WTC11 (cell line): ENCODE measurements at regions not wholly inside any gene's neighbourhood (a gene's known extent, or its start where the extent isn't known, plus 50 kb on each side); places are given as distances from the start of the nearest gene placed in this dataset.

Experiments
- ATAC-seq: fragments of 200-7000 bp; cut with Tn5 transposase; 2 replicates; pipeline ENCODE4 v1.10.0; 2021; ENCODE audit warnings: mild to moderate bottlenecking, moderate library complexity
- CTCF ChIA-PET: fragments of 300-600 bp; sonication (Branson Sonifier 250); formaldehyde crosslinking; loops from one replicate; lab custom pipeline; 2021; ENCODE audit warnings: antibody characterized with exemption; lab: Charles Lee
- POLR2A ChIA-PET: fragments of 350-600 bp; sonication (Branson Sonifier 250); formaldehyde crosslinking; loops from one replicate; lab custom pipeline; 2021; ENCODE audit warnings: antibody characterized with exemption; lab: Charles Lee
- DNase-seq: peaks from one replicate; pipeline ENCODE4 v3.0.0; 2021; ENCODE audit warnings: low spot score
- H3K27ac Mint-ChIP-seq: 2 replicates; pipeline ENCODE4 v1.8.0; 2021; ENCODE audit warnings: mixed read lengths
- H3K27me3 Mint-ChIP-seq: 2 replicates; pipeline ENCODE4 v1.8.0; 2021; ENCODE audit warnings: low read depth, mild to moderate bottlenecking, moderate library complexity, mixed read lengths
- H3K36me3 Mint-ChIP-seq: 2 replicates; pipeline ENCODE4 v1.8.0; 2021; ENCODE audit warnings: mixed read lengths
- H3K4me1 Mint-ChIP-seq: 2 replicates; pipeline ENCODE4 v1.8.0; 2022; ENCODE audit warnings: mixed read lengths
- H3K4me3 Mint-ChIP-seq: 2 replicates; pipeline ENCODE4 v1.8.0; 2021; ENCODE audit warnings: mild to moderate bottlenecking, moderate library complexity, mixed read lengths
- H3K9me3 Mint-ChIP-seq: 2 replicates; pipeline ENCODE4 v1.8.0; 2021; ENCODE audit warnings: mixed read lengths
- ATF1 ChIP-seq: sonication (generic); formaldehyde crosslinking; IDR thresholded peaks from 2 replicates; pipeline ENCODE4 v1.8.1; 2023; ENCODE audit warnings: mild to moderate bottlenecking, moderate library complexity, missing genetic modification reagents
- CBFB ChIP-seq: sonication (generic); formaldehyde crosslinking; IDR thresholded peaks from 2 replicates; pipeline ENCODE4 v1.8.1; 2022; ENCODE audit warnings: mild to moderate bottlenecking, low read depth, missing genetic modification reagents
- EMX1 ChIP-seq: fragments of 250-450 bp; sonication (Bioruptor Pico); IDR thresholded peaks from 2 replicates; pipeline ENCODE4 v1.8.0; 2021; ENCODE audit warnings: mild to moderate bottlenecking
- JAZF1 ChIP-seq: fragments of 250-450 bp; sonication (Bioruptor Pico); IDR thresholded peaks from 2 replicates; pipeline ENCODE4 v1.9.0; 2021; ENCODE audit warnings: moderate library complexity, mild to moderate bottlenecking, inconsistent platforms
- MAX ChIP-seq: sonication (generic); formaldehyde crosslinking; IDR thresholded peaks from 2 replicates; pipeline ENCODE4 v1.8.0; 2022; ENCODE audit warnings: mild to moderate bottlenecking, missing genetic modification reagents
- MLX ChIP-seq: sonication (generic); formaldehyde crosslinking; IDR thresholded peaks from 2 replicates; pipeline ENCODE4 v1.8.1; 2023; ENCODE audit warnings: mild to moderate bottlenecking, missing genetic modification reagents, moderate library complexity
- MYBL2 ChIP-seq: sonication (generic); formaldehyde crosslinking; IDR thresholded peaks from 2 replicates; pipeline ENCODE4 v1.8.1; 2023; ENCODE audit warnings: mild to moderate bottlenecking, moderate library complexity, missing genetic modification reagents
- NFATC4 ChIP-seq: fragments of 250-450 bp; sonication (Bioruptor Pico); IDR thresholded peaks from 2 replicates; pipeline ENCODE4 v1.9.0; 2021; ENCODE audit warnings: mild to moderate bottlenecking
- NFYB ChIP-seq: sonication (generic); formaldehyde crosslinking; conservative IDR thresholded peaks from 2 replicates; pipeline ENCODE4 v1.8.0; 2022; ENCODE audit warnings: low read depth, missing genetic modification reagents
- NR1H2 ChIP-seq: sonication (generic); formaldehyde crosslinking; IDR thresholded peaks from 2 replicates; pipeline ENCODE4 v1.9.0; 2021; ENCODE audit warnings: mild to moderate bottlenecking, moderate library complexity, missing genetic modification reagents
- RELA ChIP-seq: sonication (generic); formaldehyde crosslinking; IDR thresholded peaks from 2 replicates; pipeline ENCODE4 v1.8.1; 2022; ENCODE audit warnings: missing genetic modification reagents, mild to moderate bottlenecking, borderline replicate concordance
- TEAD4 ChIP-seq: sonication (generic); formaldehyde crosslinking; IDR thresholded peaks from 2 replicates; pipeline ENCODE4 v1.8.0; 2022; ENCODE audit warnings: mild to moderate bottlenecking, missing genetic modification reagents
- ZNF138 ChIP-seq: sonication (generic); formaldehyde crosslinking; conservative IDR thresholded peaks from 2 replicates; pipeline ENCODE4 v1.8.1; 2022; ENCODE audit warnings: mild to moderate bottlenecking, moderate library complexity, missing genetic modification reagents
- ZNF396 ChIP-seq: fragments of 250-450 bp; sonication (Bioruptor Pico); IDR thresholded peaks from 2 replicates; pipeline ENCODE4 v1.8.0; 2021; ENCODE audit warnings: mild to moderate bottlenecking, moderate library complexity, borderline replicate concordance
- ZNF512 ChIP-seq: sonication (generic); formaldehyde crosslinking; IDR thresholded peaks from 2 replicates; pipeline ENCODE4 v1.8.1; 2022; ENCODE audit warnings: missing genetic modification reagents, borderline replicate concordance
- TF ChIP-seq, protein P1 (sequence below): sonication (generic); formaldehyde crosslinking; IDR thresholded peaks from 2 replicates; pipeline ENCODE4 v1.8.1; 2022; ENCODE audit warnings: mild to moderate bottlenecking, moderate library complexity, missing genetic modification reagents
- TF ChIP-seq, protein P2 (sequence below): fragments of 200-600 bp; IDR thresholded peaks from 2 replicates; pipeline ENCODE4 v1.8.0; 2022; ENCODE audit warnings: antibody characterized with exemption
- TF ChIP-seq, protein P3 (sequence below): sonication (generic); formaldehyde crosslinking; IDR thresholded peaks from 2 replicates; pipeline ENCODE4 v1.8.1; 2023; ENCODE audit warnings: mild to moderate bottlenecking, missing genetic modification reagents, moderate library complexity
- TF ChIP-seq, protein P4 (sequence below): sonication (generic); formaldehyde crosslinking; IDR thresholded peaks from 2 replicates; pipeline ENCODE4 v1.8.1; 2023; ENCODE audit warnings: mild to moderate bottlenecking, missing genetic modification reagents

DNA sequence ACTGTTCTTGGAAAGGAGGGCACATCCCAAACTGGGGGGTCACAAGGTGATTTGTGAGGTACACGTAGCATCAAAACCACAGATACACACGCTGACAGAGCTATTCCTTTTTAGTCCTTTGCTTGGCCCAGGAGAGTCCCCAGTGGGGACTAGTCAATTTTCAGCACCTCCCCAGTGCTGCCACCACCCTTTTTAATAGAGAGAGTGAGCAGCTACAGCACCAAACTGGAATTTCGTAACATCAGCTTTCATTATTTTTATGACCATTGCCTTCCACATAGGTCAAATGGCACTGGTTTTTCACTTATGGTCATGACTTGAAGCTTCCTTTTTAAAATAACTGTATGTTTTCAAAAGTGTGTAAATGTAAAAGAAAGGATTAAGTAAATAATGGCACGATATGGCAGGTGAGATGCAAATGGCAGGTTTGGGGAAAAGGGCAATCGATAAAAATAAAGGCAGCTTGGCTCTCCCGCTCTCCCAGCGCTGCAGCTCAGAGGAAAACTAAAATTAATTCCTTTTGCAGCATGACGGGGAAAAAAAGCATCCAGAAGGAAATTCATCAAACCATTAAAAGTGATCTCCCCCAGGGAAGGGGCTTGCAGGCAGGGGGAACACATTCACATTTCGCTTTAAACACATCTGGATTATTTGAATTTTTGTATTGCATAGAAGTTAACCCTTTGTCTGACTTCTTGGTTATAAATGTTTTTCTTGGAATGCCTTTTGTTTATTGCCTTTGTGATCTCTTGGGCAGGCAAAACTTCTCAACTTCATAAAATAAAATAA lies 95.2 kb downstream of the ANKRD60 start (continued):
- TF ChIP-seq, protein P1, sequence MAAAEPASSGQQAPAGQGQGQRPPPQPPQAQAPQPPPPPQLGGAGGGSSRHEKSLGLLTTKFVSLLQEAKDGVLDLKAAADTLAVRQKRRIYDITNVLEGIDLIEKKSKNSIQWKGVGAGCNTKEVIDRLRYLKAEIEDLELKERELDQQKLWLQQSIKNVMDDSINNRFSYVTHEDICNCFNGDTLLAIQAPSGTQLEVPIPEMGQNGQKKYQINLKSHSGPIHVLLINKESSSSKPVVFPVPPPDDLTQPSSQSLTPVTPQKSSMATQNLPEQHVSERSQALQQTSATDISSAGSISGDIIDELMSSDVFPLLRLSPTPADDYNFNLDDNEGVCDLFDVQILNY: no peak
- TF ChIP-seq MAX (CRISPR knock-in tag) (no peak), MLX (CRISPR knock-in tag) (no peak), ZNF512 (CRISPR knock-in tag) (no peak), ZNF396 (CRISPR knock-in tag) (no peak), MYBL2 (CRISPR knock-in tag) (no peak), ATF1 (CRISPR knock-in tag) (no peak), JAZF1 (CRISPR knock-in tag) (no peak), ZNF138 (no peak), NFATC4 (CRISPR knock-in tag) (no peak)
- TF ChIP-seq, protein P2, sequence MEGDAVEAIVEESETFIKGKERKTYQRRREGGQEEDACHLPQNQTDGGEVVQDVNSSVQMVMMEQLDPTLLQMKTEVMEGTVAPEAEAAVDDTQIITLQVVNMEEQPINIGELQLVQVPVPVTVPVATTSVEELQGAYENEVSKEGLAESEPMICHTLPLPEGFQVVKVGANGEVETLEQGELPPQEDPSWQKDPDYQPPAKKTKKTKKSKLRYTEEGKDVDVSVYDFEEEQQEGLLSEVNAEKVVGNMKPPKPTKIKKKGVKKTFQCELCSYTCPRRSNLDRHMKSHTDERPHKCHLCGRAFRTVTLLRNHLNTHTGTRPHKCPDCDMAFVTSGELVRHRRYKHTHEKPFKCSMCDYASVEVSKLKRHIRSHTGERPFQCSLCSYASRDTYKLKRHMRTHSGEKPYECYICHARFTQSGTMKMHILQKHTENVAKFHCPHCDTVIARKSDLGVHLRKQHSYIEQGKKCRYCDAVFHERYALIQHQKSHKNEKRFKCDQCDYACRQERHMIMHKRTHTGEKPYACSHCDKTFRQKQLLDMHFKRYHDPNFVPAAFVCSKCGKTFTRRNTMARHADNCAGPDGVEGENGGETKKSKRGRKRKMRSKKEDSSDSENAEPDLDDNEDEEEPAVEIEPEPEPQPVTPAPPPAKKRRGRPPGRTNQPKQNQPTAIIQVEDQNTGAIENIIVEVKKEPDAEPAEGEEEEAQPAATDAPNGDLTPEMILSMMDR: no peak

- ATAC-seq (no peak), DNase-seq (no peak)
- TF ChIP-seq TEAD4 (CRISPR knock-in tag): no peak
- TF ChIP-seq, protein P3, sequence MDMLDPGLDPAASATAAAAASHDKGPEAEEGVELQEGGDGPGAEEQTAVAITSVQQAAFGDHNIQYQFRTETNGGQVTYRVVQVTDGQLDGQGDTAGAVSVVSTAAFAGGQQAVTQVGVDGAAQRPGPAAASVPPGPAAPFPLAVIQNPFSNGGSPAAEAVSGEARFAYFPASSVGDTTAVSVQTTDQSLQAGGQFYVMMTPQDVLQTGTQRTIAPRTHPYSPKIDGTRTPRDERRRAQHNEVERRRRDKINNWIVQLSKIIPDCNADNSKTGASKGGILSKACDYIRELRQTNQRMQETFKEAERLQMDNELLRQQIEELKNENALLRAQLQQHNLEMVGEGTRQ (CRISPR knock-in tag): no peak
- TF ChIP-seq NR1H2 (CRISPR knock-in tag): no peak
- TF ChIP-seq MAX (CRISPR knock-in tag): no peak
- TF ChIP-seq CBFB (CRISPR knock-in tag): no peak
- TF ChIP-seq NFYB: no peak
- no peak for TF ChIP-seq EMX1 (CRISPR knock-in tag)
- TF ChIP-seq, protein P1: no peak
- TF ChIP-seq RELA: no peak
- TF ChIP-seq, protein P4, sequence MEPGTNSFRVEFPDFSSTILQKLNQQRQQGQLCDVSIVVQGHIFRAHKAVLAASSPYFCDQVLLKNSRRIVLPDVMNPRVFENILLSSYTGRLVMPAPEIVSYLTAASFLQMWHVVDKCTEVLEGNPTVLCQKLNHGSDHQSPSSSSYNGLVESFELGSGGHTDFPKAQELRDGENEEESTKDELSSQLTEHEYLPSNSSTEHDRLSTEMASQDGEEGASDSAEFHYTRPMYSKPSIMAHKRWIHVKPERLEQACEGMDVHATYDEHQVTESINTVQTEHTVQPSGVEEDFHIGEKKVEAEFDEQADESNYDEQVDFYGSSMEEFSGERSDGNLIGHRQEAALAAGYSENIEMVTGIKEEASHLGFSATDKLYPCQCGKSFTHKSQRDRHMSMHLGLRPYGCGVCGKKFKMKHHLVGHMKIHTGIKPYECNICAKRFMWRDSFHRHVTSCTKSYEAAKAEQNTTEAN (CRISPR knock-in tag): no peak
- Mint-ChIP-seq H3K27ac (no peak overlapping the region), H3K9me3 (peaks cover 3% of the 10 kb centered on the region), H3K27me3 (no peaks in the 10 kb centered on the region; the same call in 1 of the 2 replicates), H3K4me1 (peaks cover 44% of the 10 kb centered on the region), H3K4me3 (peak overlapping the region; percentile 34), H3K36me3 (no peaks in the 10 kb centered on the region)
- CTCF ChIA-PET: interaction anchor here (0.6 to 1.7 kb wide), 5 partner anchors 16 to 509 kb away, joined by 3 to 10 read pairs (median 3); no protein-coding TSS in a partner anchor
- POLR2A ChIA-PET: no interaction called here
Measured at GRCh38 chr20:58131551-58132142, 96.8 kb downstream of the ANKRD60 start.
